ELF-1 (cell line): ENCODE measurements at regions not wholly inside any gene's neighbourhood (a gene's known extent, or its start where the extent isn't known, plus 50 kb on each side); places are given as distances from the start of the nearest gene placed in this dataset.

Experiments
- DNase-seq: peaks from one replicate; pipeline ENCODE4 v3.0.0-alpha.2; 2016; ENCODE audit warnings: low read depth, low spot score

DNA sequence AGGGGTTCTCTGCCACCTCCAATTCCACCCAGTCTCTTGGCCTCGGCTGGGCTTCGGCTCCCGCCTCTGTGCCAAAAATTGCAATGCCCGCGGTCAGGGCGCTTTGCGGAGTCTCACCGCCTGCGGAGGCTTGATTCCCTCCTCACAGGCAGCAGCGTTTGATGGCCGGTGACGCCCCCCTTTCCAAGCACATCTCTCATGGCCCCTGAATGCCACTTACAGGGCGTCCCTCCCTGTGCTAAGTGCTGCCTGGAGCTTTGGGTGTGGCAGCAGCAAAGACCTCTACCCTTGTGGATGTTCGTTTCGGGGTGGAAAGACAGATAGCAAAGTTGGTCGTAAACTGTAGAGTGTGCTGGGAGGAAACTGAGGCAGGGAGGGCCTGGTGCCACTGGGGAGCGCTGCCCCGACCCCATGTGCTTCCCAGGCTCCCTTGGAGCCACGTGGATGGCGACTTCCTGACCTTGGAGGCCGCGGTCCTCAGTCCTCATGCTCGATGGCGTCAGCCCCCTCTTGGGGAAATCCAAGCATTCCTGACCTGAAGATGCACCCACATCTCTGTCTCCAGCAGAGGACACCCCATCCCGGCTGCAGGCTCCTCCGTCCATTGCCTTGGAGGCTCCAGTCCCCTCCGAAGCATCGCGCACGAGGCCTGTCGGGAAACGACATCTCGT is 249.2 kb upstream of the IRX4 start:
- DNase-seq, result no peak

DNA sequence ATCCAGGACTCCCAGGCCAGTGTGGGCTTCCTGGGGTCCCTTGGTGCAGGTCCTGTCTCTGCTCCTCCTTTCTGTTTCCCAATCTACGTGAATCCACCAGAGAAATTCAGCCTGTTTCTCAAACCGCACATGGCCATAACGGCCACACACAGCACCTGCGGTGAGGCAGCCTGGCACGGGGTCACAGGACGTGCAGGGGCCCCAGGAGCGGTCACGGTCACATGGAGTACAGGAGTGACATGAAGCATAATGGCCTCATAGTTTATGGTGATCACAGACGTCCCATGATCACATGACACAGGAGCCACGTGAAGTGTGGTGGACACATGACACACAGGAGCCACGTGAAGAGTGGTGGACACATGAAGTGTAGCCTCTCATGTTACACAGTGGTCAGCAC is 248.5 kb upstream of the IRX4 start:
- DNase-seq, result no peak

DNA sequence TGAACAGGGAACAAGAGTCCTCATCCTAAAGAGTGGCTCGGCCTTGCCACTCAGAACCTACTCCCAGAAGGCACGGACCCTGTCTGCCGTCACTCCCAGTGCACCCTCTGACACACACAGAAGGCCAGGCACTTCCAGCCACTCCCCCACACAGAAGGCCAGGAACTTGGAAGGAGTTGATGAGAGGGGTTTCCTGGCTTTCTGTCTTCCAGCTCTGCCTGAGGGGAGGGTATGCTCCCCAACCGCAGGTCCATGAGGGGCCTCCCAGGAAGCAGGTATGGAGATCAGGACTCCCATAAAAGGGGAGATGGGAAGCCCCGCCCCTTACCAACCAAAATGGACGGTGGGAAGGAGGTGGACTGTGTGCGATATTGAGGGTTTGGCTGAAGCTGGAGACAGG is 247.6 kb upstream of the IRX4 start:
- DNase-seq, result no peak

DNA sequence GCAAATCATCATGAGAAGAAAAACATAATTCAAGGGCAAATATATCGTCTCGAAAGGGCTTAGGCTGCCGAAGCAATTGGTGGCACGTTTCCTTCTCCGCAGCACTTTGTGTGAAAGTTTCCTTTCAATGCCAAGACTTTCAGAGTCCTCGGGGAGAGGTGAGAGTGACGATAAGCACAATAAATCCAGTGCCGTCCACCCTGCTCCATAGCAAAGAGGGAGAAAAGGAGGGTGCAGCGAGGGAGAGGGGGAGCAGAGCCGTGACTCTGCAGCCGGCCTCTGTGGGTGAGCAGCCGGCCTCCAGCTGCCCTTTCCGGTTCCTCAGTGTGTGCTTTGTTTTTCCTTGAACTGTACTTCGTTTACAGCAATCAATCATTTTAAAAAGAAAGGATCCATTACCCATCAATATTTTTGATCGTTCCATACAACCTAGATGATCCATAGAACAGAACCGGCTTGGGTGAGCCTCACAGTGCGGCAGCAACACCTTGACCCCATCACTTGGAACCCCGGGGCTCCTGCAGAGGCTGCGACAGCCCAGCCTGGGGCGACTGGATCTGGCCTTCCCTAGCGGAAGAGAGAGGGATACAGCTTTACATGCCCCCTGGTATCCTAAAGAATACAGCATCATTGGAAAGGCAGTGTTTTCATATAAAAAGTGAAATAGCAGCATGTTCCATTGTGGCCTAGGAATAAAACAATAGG is 247.0 kb upstream of the IRX4 start:
- no peak for DNase-seq

DNA sequence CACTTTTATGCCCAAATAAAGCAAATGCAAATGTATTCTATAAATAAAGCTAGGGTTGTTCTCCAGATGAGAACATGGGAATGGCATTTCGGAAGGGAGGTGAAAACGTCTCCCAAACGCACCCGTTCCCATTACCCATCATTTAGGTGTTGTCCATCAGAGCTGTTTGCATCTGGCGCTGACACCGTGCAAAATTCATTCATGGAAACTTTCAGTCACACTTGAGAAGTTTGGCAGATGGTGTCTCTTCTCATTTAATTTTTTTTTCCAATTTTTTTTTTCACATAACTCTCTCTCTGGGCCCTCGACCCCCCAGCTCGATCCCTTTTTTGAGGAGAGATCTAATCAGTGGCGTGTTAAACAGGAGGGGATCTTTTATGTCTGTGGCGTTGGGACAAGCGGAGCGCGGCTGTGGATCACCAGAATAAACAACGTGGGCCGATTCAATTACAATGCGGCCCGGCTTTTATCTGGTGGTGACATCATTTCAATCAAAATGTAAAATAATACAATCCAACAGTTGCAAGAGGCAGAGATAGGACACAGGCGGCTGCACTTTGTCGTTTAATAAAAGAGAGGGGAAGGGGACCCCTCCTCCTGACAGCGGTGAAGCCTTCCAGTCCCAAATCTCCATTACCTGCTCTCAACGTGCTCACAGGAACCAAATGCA is 246.1 kb upstream of the IRX4 start:
- no peak for DNase-seq

DNA sequence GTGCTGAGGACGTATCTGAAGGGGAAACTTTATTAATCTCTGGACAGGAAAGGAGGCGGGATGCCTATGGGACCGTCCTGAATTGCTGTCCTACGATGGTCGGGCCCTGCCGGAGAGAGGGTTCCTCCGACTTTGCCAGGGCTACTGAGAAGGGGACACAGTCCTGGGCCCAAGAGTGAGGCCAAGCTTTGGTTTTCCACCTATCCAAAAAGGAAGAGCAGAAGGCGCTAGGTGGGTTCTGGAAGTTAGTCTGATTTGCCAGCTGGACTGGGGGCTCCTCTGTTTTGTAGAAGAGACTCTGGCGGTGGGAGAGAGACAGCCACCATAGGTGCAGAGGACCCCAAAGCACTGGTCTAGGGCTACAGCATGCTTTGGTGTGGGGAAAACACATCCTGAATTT is 243.8 kb upstream of the IRX4 start:
- no peak for DNase-seq

DNA sequence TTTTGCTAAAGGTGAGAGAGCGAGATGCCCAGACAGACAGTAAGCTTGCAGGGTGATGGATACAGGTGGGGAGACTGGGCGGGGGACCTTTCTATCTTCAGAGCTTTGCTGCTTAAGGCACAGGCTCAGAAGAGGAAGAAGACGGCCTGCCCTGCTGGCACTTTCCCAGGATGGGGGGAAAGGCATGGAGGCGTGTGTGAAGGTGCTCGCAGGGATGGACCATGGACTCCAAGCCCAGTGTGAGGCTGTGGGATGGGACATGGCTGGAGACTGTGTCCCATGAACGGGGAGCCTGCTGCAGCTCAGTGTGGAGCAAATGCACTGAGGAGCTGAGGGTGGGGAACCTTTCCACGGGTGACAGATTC is 243.2 kb upstream of the IRX4 start:
- DNase-seq, result no peak

DNA sequence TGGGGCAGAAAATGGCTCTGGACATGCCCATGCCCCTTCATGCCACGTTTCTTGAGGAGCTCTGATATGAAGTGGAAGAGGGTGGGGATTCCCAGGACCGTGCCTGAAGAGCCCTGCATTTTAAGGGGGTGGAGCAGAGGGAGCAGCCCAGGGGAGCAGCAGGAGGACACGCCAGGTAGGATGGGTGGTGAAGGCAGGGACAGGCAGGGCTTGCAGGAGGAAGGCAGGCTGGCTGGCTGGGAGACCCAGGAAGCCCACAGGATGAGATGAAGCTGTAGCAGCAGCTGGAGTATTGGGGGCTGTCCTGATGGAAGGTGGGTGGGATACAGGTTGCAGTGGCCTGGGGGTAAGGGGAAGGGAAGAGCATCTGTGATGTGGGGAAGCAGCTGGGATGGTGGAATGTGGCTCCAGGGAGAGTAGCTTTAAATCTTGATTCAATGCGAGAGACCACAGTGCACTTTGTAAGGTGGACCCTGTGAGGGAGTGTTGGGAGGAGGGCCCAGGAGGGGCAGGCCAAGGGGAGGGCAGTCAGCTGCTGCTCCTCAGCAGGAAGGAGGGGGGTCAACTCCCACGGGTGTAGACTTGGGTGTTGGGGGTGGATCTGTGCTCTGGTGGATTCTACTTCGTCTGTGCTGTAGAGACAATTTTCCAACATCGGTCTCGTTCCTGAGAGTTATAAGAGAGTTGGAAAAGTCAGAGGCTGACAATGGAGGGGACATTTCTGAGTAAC is 242.6 kb upstream of the IRX4 start:
- no peak for DNase-seq

DNA sequence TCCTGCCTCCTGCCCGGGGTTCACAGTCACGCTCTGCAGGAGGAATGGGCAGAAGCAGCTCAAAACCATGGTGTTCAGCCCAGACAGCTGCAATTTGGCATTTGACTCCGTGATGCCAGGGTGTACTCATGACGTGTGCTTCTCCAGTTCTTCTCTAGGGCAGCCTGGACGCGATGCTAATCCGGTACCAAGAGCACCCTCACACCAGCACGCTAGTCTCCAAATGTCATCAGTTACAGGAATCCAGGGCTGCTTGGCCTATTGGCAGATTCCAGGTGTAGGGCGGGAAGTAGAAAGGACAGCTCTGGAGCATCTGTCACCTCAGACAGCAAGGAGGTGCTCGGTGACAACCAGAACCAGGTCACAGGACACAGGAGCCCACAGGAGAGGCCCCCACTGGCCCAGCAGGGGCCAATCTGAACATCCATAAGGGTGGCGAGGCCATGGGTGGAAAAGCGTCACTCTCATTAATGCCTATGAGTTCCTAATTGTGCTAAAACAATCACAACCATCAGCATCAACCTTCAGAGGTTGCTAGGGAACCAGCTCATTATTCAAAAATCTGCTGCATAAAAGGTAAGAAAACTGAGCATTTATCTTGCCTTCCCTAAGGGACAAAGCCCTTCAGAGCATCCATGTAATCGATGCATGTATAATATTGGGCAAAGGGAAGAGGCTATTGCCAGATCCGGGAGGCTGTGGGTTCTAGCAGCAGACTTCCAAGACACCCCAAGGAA is 241.9 kb upstream of the IRX4 start:
- DNase-seq, result no peak

DNA sequence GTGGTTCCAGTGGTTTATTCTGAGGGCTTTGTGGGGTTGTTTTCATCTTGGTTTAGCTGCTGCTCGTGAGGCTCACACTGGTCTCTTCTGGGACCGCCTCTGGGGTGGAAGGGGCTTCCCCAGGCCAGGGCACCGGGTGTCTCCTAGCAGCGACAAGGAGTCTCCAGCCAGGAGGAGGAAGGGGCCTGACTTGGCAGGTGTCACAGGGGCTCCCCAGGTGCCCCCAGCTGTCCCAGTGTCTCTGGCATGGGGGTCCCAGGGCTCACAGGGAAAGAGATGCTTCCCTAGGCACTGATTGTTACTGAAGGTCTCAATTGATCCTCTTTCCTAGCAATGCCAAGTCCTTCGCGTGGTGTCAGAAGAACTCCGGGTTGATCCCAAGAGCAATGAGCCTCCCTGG is 241.1 kb upstream of the IRX4 start:
- DNase-seq, result no peak

DNA sequence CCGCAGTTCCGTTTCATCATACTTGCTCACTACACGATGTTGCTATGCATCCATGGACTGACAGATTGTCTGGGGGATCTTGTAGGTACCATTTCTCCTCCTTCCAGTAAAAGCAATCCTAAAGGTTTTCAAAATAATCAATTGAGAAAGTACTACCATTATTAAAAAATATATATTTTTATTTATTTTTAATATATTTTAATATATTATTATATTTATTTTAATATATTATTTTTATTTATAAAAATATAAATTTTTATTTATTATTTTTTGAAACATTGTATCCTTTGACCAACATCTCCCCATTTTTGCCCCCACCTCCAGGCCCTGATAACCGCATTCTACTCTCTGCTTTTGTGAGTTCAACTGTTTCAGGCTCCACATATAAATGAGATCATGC is 237.6 kb upstream of the IRX4 start:
- DNase-seq, result no peak

DNA sequence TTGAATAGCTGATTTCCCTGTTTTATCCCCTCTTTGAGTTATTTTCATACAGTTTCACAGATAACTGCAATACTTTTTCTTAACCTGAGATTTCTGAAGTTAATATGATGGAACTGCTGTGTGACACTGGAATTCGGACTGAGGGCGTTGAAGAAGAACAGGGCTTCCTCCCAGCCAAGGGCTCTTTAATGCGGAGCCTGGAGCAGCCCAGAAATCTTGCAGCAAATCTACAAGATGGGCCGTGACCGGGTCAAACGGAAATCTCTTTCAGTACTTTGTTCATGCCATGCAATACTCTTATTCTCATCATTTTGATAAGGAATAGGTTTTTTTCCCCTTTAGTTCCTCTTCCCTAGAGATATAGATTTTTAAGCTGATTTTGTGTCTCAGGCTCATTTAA is 236.8 kb upstream of the IRX4 start:
- no peak for DNase-seq

DNA sequence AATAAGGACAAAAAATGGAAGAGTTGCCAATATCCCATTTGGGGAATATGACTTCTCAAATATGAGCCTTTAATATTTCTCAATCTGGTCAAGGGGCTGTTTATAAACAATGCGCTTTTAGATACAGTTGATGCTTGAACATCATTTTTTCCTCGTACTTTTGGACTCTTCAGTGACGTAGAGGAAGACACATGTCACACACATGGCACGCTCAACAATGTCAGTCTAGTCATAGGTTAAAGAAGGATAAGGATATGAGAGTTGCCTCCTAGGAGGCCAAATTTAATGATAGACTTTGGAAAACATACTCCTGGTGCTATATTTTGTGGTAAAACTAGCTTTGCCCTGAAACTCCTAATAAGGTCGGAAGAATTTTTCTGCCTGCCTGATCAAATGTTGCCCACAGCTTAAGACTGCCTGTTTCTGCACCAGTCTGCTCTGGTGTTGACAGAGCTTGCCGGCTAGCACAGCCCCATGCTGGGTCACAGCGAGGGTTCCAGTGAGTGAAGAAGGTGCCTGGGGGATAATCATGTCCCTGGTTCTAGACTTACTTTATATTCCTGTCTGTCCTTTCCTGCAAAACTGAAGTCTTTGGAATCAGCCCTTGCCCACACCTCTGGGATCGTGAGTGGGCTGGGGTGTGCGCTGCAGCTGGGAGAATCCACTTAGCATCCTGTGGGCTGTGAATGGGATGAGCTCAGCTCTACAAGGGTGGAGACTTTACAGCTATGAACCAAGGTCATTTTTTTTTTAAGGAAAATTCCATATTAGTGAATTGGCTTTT is 230.8 kb upstream of the IRX4 start:
- DNase-seq, result no peak

DNA sequence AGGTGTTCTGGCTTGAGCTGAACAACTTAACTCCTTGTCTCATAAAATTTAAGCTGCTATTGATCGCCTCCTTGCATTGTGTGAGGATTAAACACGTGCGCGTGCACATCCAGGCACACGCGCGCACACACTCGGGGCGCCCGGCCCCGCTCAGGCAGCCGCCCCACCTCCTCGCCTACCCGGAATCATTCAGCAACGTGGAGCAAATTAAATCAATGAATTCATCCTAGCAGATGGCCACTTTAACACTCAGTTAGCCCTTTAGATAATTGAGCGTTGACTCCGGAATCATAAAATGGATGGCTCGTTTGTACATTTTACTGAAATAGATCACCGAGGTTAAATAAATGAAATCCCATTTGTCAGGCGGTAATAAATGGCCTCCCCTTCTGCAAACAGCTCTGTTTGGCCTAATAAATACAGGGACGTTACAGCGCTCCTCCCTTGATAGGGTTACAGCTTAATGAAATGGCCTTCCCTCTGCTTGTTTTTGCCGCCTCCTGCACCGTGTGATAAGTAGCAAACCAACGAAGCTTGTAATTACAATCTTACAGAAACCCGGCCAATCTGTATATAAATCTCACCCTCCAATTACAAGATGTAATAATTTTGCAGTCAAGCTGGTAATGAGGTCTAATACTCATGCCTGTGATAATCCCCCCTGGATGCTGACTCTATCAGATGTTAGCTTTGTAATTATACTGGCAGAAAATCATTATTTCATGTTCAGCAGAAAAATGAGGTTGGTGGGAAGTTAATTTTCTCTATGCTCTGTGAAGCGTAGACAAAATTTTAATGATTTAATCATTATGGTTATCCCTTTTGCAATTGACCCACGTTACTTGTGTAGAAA is 229.7 kb upstream of the IRX4 start:
- no peak for DNase-seq

DNA sequence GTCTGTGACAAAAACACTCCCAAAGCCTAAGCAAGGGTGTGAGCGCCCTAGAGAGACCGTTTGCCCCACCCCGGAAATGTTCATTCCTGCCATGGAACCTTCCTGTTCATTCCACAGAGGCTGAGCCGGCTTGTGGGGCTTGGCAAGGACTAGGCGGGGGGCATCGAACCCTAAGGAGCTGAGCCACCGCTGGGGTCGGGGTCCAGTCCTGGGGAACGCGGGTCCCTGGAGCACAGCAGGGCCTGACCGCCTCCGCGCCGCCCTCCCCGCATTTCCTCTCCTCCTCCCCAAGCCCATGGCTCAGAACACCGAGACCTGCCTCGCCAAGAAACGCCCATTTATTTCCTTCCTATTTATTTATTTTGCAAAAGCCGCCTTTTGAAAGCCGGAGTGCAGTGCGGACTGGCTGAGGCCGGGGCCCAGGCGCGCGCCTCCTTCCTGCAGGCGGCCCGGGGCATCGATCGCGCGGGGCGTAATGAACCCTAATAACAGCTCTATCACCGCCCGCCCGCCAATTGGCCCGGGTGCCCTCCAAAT is 228.9 kb upstream of the IRX4 start:
- no peak for DNase-seq

DNA sequence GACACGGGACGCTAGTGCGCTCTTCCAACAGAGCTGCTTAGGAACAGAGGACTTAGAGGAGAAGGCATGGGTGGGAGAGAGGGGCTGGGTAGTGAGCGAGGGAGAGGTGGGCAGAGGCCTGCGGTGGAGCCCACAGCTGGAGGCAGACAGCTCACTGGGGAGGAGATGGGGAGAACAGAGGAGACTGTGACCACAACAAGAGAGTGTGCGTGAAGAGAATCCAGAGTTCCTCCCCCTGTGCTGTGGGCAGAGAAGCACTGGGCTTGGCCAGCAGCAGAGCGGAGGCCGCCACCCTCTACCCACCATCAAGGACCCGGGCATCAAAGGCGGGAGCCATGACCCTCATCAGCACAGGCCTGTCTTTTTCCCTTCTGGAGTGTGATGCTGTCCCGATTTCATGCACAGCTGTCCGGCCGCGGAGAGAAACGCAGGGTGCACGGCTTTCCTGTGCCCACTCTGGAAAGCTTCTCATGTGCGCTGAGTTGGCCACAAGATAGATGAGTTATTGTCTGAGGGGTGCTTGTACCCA is 228.3 kb upstream of the IRX4 start:
- no peak for DNase-seq

DNA sequence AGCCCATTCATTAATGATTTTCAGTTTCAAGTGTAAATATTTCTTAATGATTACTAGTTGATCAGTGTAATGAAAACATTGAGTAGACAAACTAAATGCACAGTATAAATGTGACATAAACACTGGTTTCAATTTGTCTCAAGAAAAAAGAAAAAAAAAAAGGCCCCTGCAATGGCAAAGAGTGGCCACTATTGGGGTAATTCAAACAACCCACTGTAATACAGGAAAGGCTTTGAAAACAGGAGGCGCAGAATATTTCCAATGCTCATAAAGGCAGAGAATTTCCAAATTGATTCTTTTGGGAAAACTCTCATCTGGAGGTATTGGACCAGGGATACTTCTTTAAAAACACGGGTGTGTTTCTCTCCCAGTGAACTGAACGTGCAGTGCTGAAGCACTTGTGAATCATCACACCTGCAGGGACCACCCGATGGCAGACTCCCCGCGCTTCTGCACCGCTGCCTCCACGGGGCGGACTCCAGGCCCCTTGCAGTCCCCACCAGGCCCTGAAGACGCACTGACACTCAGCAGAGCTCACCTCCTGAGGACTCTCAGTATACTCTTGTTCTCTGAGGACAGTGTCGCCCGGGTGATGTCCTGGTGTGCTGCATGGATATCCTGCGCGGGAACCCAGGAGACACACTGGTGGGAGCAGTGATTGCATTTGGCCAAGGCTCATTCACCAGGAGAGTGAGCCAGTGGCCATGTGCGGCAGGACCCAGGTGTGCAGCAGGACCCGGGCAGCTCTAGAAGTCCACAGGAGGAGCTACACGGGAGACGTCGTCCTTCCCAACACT is 227.6 kb upstream of the IRX4 start:
- DNase-seq, result no peak

DNA sequence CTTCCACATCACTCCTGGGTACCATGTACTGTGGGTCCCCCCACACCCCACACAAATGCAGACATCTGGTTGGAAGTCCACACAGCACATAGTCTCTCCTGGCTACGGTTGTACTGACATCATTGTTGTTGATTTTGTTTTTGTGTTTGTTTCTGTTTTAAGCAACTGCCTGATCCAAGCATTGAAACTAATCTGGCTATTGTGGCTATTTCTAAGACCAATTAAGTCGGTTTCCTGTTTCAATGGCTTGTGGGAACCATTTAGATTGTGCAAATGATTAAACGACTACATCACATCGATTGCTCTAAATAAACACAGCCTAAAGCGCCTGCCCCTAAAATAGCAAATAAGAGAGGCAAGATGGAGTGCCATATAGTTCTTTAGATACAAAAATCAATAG is 226.8 kb upstream of the IRX4 start:
- no peak for DNase-seq

DNA sequence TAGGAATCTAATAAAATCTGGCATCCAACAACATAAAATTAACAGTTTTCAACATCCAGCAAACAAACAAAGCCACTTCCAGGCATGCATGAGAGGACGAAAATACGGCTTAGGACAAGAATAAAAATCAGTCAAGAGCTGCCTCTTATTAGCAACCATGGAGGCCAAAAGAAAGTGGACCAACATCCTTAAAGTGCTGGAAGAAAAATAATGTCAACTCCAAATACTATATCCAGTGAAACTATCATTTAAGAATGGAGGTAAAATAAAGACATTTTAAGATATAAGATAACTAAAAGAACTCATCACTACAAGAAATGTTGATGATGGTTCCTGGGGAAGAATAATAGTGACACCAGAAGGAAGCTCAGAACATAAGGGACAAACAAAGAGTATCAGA is 224.0 kb upstream of the IRX4 start:
- no peak for DNase-seq
